Neural progenitor cell (in vitro differentiated cells): ENCODE measurements at regions not wholly inside any gene's neighbourhood (a gene's known extent, or its start where the extent isn't known, plus 50 kb on each side); places are given as distances from the start of the nearest gene placed in this dataset.

ENCODE experiments used
- DNase-seq: peaks from one replicate; pipeline ENCODE4 v3.0.0-alpha.2; 2016; ENCODE audit warnings: low spot score
- H2AFZ ChIP-seq: fragments of 200-600 bp; sonication (generic); replicated peaks from 2 replicates; pipeline ENCODE4 v1.6.1; 2016; ENCODE audit warnings: antibody characterized with exemption
- H3F3A ChIP-seq: fragments of 200-600 bp; sonication (generic); 2 replicates; pipeline ENCODE4 v1.6.1; 2016; ENCODE audit warnings: antibody characterized with exemption, low read depth
- H3K27ac ChIP-seq: fragments of 200-600 bp; sonication (generic); 2 replicates; pipeline ENCODE4 v1.5.1; 2016; ENCODE audit warnings: mild to moderate bottlenecking
- H3K27me3 ChIP-seq: fragments of 200-600 bp; sonication (generic); 2 replicates; pipeline ENCODE4 v1.6.1; 2016; ENCODE audit warnings: mild to moderate bottlenecking, moderate library complexity
- H3K36me3 ChIP-seq: fragments of 200-600 bp; sonication (generic); 2 replicates; pipeline ENCODE4 v1.5.1; 2016
- H3K4me1 ChIP-seq: fragments of 200-600 bp; sonication (generic); 2 replicates; pipeline ENCODE4 v1.6.1; 2016; ENCODE audit warnings: mixed run types
- H3K4me2 ChIP-seq: fragments of 200-600 bp; sonication (generic); 2 replicates; pipeline ENCODE4 v1.6.1; 2016
- H3K4me3 ChIP-seq: fragments of 200-600 bp; sonication (generic); 2 replicates; pipeline ENCODE4 v1.5.1; 2016
- H3K79me2 ChIP-seq: fragments of 200-600 bp; sonication (generic); 2 replicates; pipeline ENCODE4 v1.6.1; 2016; ENCODE audit warnings: low read depth
- H3K9ac ChIP-seq: fragments of 200-600 bp; sonication (generic); 2 replicates; pipeline ENCODE4 v1.6.1; 2016
- H3K9me3 ChIP-seq: fragments of 200-600 bp; sonication (generic); 2 replicates; pipeline ENCODE4 v1.5.1; 2016; ENCODE audit warnings: low read depth
- H4K20me1 ChIP-seq: fragments of 200-600 bp; sonication (generic); 2 replicates; pipeline ENCODE4 v1.6.1; 2016; ENCODE audit warnings: low read depth
- H3K27ac Mint-ChIP-seq: 3 replicates; pipeline ENCODE4 v1.8.0; 2021; ENCODE audit warnings: mixed read lengths
- H3K27me3 Mint-ChIP-seq: 2 replicates; pipeline ENCODE4 v1.8.0; 2022; ENCODE audit warnings: low read depth, mild to moderate bottlenecking, inconsistent platforms, moderate library complexity, mixed read lengths; ENCODE audit not compliant: insufficient read depth
- H3K36me3 Mint-ChIP-seq: 3 replicates; pipeline ENCODE4 v1.8.0; 2021; ENCODE audit warnings: mixed read lengths
- H3K4me1 Mint-ChIP-seq: 3 replicates; pipeline ENCODE4 v1.8.0; 2021; ENCODE audit warnings: mixed read lengths
- H3K4me3 Mint-ChIP-seq: 3 replicates; pipeline ENCODE4 v1.8.0; 2021; ENCODE audit warnings: mild to moderate bottlenecking, moderate library complexity, mixed read lengths
- H3K9me3 Mint-ChIP-seq: 3 replicates; pipeline ENCODE4 v1.8.0; 2020; ENCODE audit warnings: mixed read lengths
- CTCF ChIP-seq: fragments of 200-600 bp; sonication (generic); IDR thresholded peaks from 2 replicates; pipeline ENCODE4 v1.5.1; 2017; ENCODE audit warnings: antibody characterized with exemption, mild to moderate bottlenecking
- EZH2 ChIP-seq: fragments of 200-600 bp; sonication (generic); IDR thresholded peaks from 2 replicates; pipeline ENCODE4 v1.6.1; 2017; ENCODE audit warnings: antibody characterized with exemption, mild to moderate bottlenecking, moderate library complexity
- EZH2phosphoT487 ChIP-seq: fragments of 200-600 bp; sonication (generic); IDR thresholded peaks from 2 replicates; pipeline ENCODE4 v1.6.1; 2017; ENCODE audit warnings: antibody characterized with exemption

GRCh38 chr10:36075196-36075595 is 433.1 kb upstream of the FZD8 start:
- Mint-ChIP-seq H3K4me1 (peaks cover 31% of the 10 kb centered on the region), H3K27me3 (no peaks in the 10 kb centered on the region), H3K9me3 (no peaks in the 10 kb centered on the region), H3K4me3 (no peak overlapping the region), H3K36me3 (no peaks in the 10 kb centered on the region), H3K27ac (no peak overlapping the region)
- no peaks in the 10 kb centered on the region for H3K27me3 ChIP-seq
- H3K9me3 ChIP-seq: no peaks in the 10 kb centered on the region
- H3K27ac ChIP-seq: no peak overlapping the region
- no peak overlapping the region for H3K9ac ChIP-seq
- H3K79me2 ChIP-seq: no peaks in the 10 kb centered on the region
- H2AFZ ChIP-seq: no peak overlapping the region
- H4K20me1 ChIP-seq: no peaks in the 10 kb centered on the region
- no peak overlapping the region for H3K4me3 ChIP-seq
- H3K4me1 ChIP-seq: peaks cover 4% of the 10 kb centered on the region
- no peak overlapping the region for H3K4me2 ChIP-seq
- H3K36me3 ChIP-seq: no peaks in the 10 kb centered on the region
- no peak for DNase-seq
- H3F3A ChIP-seq: no peaks in the 10 kb centered on the region
- TF ChIP-seq EZH2phosphoT487 (no peak), EZH2 (no peak), CTCF (no peak)

GRCh38 chr10:36073796-36074345 is 431.8 kb upstream of the FZD8 start:
- Mint-ChIP-seq H3K4me3 (no peak overlapping the region), H3K27ac (peak overlapping the region; percentile 39), H3K27me3 (no peaks in the 10 kb centered on the region), H3K9me3 (no peaks in the 10 kb centered on the region), H3K4me1 (peaks cover 34% of the 10 kb centered on the region), H3K36me3 (no peaks in the 10 kb centered on the region)
- H2AFZ ChIP-seq: no peak overlapping the region
- H3K4me2 ChIP-seq: no peak overlapping the region
- no peak for TF ChIP-seq EZH2
- no peak for TF ChIP-seq EZH2phosphoT487
- H3K79me2 ChIP-seq: no peaks in the 10 kb centered on the region
- no peak overlapping the region for H3K4me3 ChIP-seq
- H3K9ac ChIP-seq: no peak overlapping the region
- no peaks in the 10 kb centered on the region for H3K36me3 ChIP-seq
- no peak overlapping the region for H3K27ac ChIP-seq
- H3K9me3 ChIP-seq: no peaks in the 10 kb centered on the region
- H3K4me1 ChIP-seq: peaks cover 4% of the 10 kb centered on the region
- no peaks in the 10 kb centered on the region for H3K27me3 ChIP-seq
- H4K20me1 ChIP-seq: no peaks in the 10 kb centered on the region
- DNase-seq: no peak
- H3F3A ChIP-seq: no peaks in the 10 kb centered on the region

GRCh38 chr10:36068542-36068941 is 426.4 kb upstream of the FZD8 start:
- H3K9me3 Mint-ChIP-seq: peaks cover 6% of the 10 kb centered on the region
- no peaks in the 10 kb centered on the region for H3K36me3 Mint-ChIP-seq
- no peak for TF ChIP-seq EZH2phosphoT487
- TF ChIP-seq EZH2: no peak
- no peak for TF ChIP-seq CTCF
- H3K4me3 Mint-ChIP-seq: no peak overlapping the region
- Histone ChIP-seq H4K20me1 (no peaks in the 10 kb centered on the region), H3K9me3 (no peaks in the 10 kb centered on the region), H3K27me3 (no peaks in the 10 kb centered on the region), H3F3A (no peaks in the 10 kb centered on the region), H2AFZ (no peak overlapping the region), H3K79me2 (no peaks in the 10 kb centered on the region), H3K36me3 (no peaks in the 10 kb centered on the region), H3K4me2 (no peak overlapping the region), H3K9ac (no peak overlapping the region), H3K4me3 (no peak overlapping the region), H3K27ac (no peak overlapping the region), H3K4me1 (no peaks in the 10 kb centered on the region)
- no peak overlapping the region for H3K27ac Mint-ChIP-seq
- H3K27me3 Mint-ChIP-seq: peaks cover 5% of the 10 kb centered on the region
- DNase-seq: no peak
- H3K4me1 Mint-ChIP-seq: peaks cover 10% of the 10 kb centered on the region

GRCh38 chr10:36067748-36068147 is 425.7 kb upstream of the FZD8 start:
- Histone ChIP-seq H3K9ac (no peak overlapping the region), H3K36me3 (no peaks in the 10 kb centered on the region), H3K27me3 (no peaks in the 10 kb centered on the region), H3F3A (no peaks in the 10 kb centered on the region), H3K4me3 (no peak overlapping the region), H2AFZ (no peak overlapping the region), H3K4me1 (no peaks in the 10 kb centered on the region), H4K20me1 (no peaks in the 10 kb centered on the region), H3K27ac (no peak overlapping the region), H3K4me2 (no peak overlapping the region), H3K79me2 (no peaks in the 10 kb centered on the region), H3K9me3 (no peaks in the 10 kb centered on the region)
- no peak overlapping the region for H3K27ac Mint-ChIP-seq
- DNase-seq: no peak
- H3K4me1 Mint-ChIP-seq: peaks cover 6% of the 10 kb centered on the region
- peaks cover 5% of the 10 kb centered on the region for H3K27me3 Mint-ChIP-seq
- no peaks in the 10 kb centered on the region for H3K36me3 Mint-ChIP-seq
- no peak for TF ChIP-seq CTCF
- TF ChIP-seq EZH2phosphoT487: no peak
- no peak for TF ChIP-seq EZH2
- H3K9me3 Mint-ChIP-seq: peaks cover 6% of the 10 kb centered on the region
- H3K4me3 Mint-ChIP-seq: no peak overlapping the region
